Esophagus muscularis mucosa (tissue), 4 donors: ENCODE measurements at regions not wholly inside any gene's neighbourhood (a gene's known extent, or its start where the extent isn't known, plus 50 kb on each side); places are given as distances from the start of the nearest gene placed in this dataset.
A peak's percentile ranks its signal among the peaks of the same experiment; 100 is the strongest.

ENCODE experiments used
- DNase-seq: peaks from one replicate; pipeline ENCODE4 v3.0.0-alpha.2; 2017; ENCODE audit errors: extremely low spot score
- H3K27ac ChIP-seq, 4 donors: fragments of 200-600 bp; sonication (generic); replicated peaks in 1 of 4; 1 replicate in 3 of 4; 2 replicates in 1 of 4; pipeline ENCODE4 v1.5.1; 2016 to 2019; ENCODE audit warnings: mild to moderate bottlenecking in 1 of 4
- H3K27me3 ChIP-seq, 4 donors: fragments of 200-600 bp; sonication (generic); one replicate each; pipeline versions ENCODE4 v1.5.1 to v1.6.0; 2016 to 2019
- H3K36me3 ChIP-seq, 4 donors: fragments of 200-600 bp; sonication (generic); one replicate each; pipeline ENCODE4 v1.5.1; 2016 to 2019
- H3K4me1 ChIP-seq, 4 donors: fragments of 200-600 bp; sonication (generic); one replicate each; pipeline ENCODE4 v1.5.1; 2016 to 2019
- H3K4me3 ChIP-seq, 4 donors: fragments of 200-600 bp; sonication (generic); 1 replicate in 2 of 4; 2 replicates in 2 of 4; pipeline ENCODE4 v1.5.1; 2016 to 2019; ENCODE audit warnings: mild to moderate bottlenecking in 4 of 4, moderate library complexity in 1 of 4
- H3K9me3 ChIP-seq, 4 donors: fragments of 200-600 bp; sonication (generic); 1 replicate in 3 of 4; 2 replicates in 1 of 4; pipeline ENCODE4 v1.5.1; 2016 to 2019
- CTCF ChIP-seq, 3 experiments: fragments of 200-600 bp in 2 of 3; fragments of 450-650 bp in 1 of 3; sonication (generic) in 2 of 3; IDR thresholded peaks; one replicate each; pipeline ENCODE4 v1.5.1; 2017 to 2019; ENCODE audit warnings: antibody characterized with exemption in 3 of 3, mild to moderate bottlenecking in 2 of 3, moderate library complexity in 1 of 3
- EP300 ChIP-seq: sonication (generic); formaldehyde crosslinking; IDR thresholded peaks from one replicate; pipeline ENCODE4 v1.6.1; 2017; ENCODE audit warnings: antibody characterized with exemption
- POLR2A ChIP-seq: fragments of 450-650 bp; IDR thresholded peaks from one replicate; pipeline ENCODE4 v1.6.1; 2017; ENCODE audit warnings: antibody characterized with exemption, moderate library complexity, mild to moderate bottlenecking, low read depth
- POLR2AphosphoS5 ChIP-seq, 2 donors: sonication (generic); formaldehyde crosslinking; IDR thresholded peaks; one replicate each; pipeline ENCODE4 v1.6.1; 2017; ENCODE audit warnings: antibody characterized with exemption in 2 of 2
- WGBS: methylation state at CpG from one replicate; pipeline ENCODE4 v1.1.5; 2018; 5-methylcytosine and 5-hydroxymethylcytosine counted together
- intact Hi-C: fragments of 100-400 bp; cut with DNase I; formaldehyde crosslinking; loops from one replicate; pipeline ENCODE4 v1.15.1; 2023

GRCh38 chr4:137299281-137299680, 233.0 kb downstream of the PCDH18 start:
- DNase-seq, result no peak
- no peaks in the 10 kb centered on the region for H3K27me3 ChIP-seq
- H3K27ac ChIP-seq, result no peak overlapping the region
- no peaks in the 10 kb centered on the region for H3K36me3 ChIP-seq
- H3K9me3 ChIP-seq, result no peaks in the 10 kb centered on the region
- no peaks in the 10 kb centered on the region for H3K4me1 ChIP-seq
- intact Hi-C loops, result no loop called here
- H3K4me3 ChIP-seq, result no peak overlapping the region
- WGBS, result 95% methylated on average over 1 of the region's 1 CpG
- TF ChIP-seq POLR2A (no peak), EP300 (no peak), CTCF (IDR thresholded peaks at IDR 0.05) (no peak), POLR2AphosphoS5 (IDR thresholded peaks at IDR 0.05) (no peak)

GRCh38 chr4:137293281-137293680, 239.0 kb downstream of the PCDH18 start:
- TF ChIP-seq CTCF (IDR thresholded peaks at IDR 0.05) (no peak), POLR2A (no peak), EP300 (no peak), POLR2AphosphoS5 (IDR thresholded peaks at IDR 0.05) (no peak)
- 85% methylated on average over 1 of the region's 1 CpG for WGBS
- intact Hi-C loops, result no loop called here

GRCh38 chr4:137283737-137284136, 248.6 kb downstream of the PCDH18 start:
- intact Hi-C loops, result loop anchor here (5.0 kb wide), 2 partner anchors 249 to 579 kb away; partner anchors contain the start of gene PCDH18
- H3K9me3 ChIP-seq, result no peaks in the 10 kb centered on the region

More at GRCh38 chr4:137293281-137293680, 239.0 kb downstream of the PCDH18 start:
- Histone ChIP-seq H3K4me3 (no peak overlapping the region), H3K36me3 (no peaks in the 10 kb centered on the region), H3K27me3 (no peaks in the 10 kb centered on the region), H3K9me3 (no peaks in the 10 kb centered on the region), H3K27ac (no peak overlapping the region), H3K4me1 (no peaks in the 10 kb centered on the region)
- DNase-seq, result no peak

GRCh38 chr4:137278431-137278830, 253.9 kb downstream of the PCDH18 start:
- no peaks in the 10 kb centered on the region for H3K9me3 ChIP-seq
- 83% methylated on average over 1 of the region's 1 CpG for WGBS
- DNase-seq, result no peak
- no peaks in the 10 kb centered on the region for H3K36me3 ChIP-seq
- no peak overlapping the region for H3K27ac ChIP-seq
- H3K4me1 ChIP-seq, result no peaks in the 10 kb centered on the region
- no peaks in the 10 kb centered on the region for H3K27me3 ChIP-seq
- intact Hi-C loops, result no loop called here
- H3K4me3 ChIP-seq, result no peak overlapping the region
- TF ChIP-seq CTCF (IDR thresholded peaks at IDR 0.05), result no peak
- no peak for TF ChIP-seq EP300
- TF ChIP-seq POLR2AphosphoS5 (IDR thresholded peaks at IDR 0.05), result no peak
- TF ChIP-seq POLR2A, result no peak

More at GRCh38 chr4:137283737-137284136, 248.6 kb downstream of the PCDH18 start:
- Histone ChIP-seq H3K4me3 (no peak overlapping the region), H3K4me1 (no peaks in the 10 kb centered on the region), H3K36me3 (no peaks in the 10 kb centered on the region), H3K27me3 (no peaks in the 10 kb centered on the region), H3K27ac (no peak overlapping the region)
- TF ChIP-seq POLR2A (no peak), EP300 (no peak), CTCF (IDR thresholded peaks at IDR 0.05) (peak in 2 of 3 experiments; percentile 39 to 43)
- DNase-seq, result no peak

- no peaks in the 10 kb centered on the region for H3K4me1 ChIP-seq
- H3K27me3 ChIP-seq, result no peaks in the 10 kb centered on the region
- intact Hi-C loops, result no loop called here
- no peak for DNase-seq
- 64% methylated on average over 1 of the region's 1 CpG for WGBS
- no peak overlapping the region for H3K27ac ChIP-seq
- H3K36me3 ChIP-seq, result no peaks in the 10 kb centered on the region
- TF ChIP-seq CTCF (IDR thresholded peaks at IDR 0.05) (no peak), POLR2A (no peak), POLR2AphosphoS5 (IDR thresholded peaks at IDR 0.05) (no peak), EP300 (no peak)
- H3K4me3 ChIP-seq, result no peak overlapping the region
- no peaks in the 10 kb centered on the region for H3K9me3 ChIP-seq
Measured at GRCh38 chr4:137274404-137274803, 257.9 kb downstream of the PCDH18 start.
